ENCODE measurements at regions not wholly inside any gene's neighbourhood (a gene's known extent, or its start where the extent isn't known, plus 50 kb on each side); places are given as distances from the start of the nearest gene placed in this dataset.

- DNase-seq (ENCODE audit: low spot score) = no peak
Observed at GRCh38 chr1:239886266-239886665, 205.4 kb upstream of the FMN2 start.

DNA sequence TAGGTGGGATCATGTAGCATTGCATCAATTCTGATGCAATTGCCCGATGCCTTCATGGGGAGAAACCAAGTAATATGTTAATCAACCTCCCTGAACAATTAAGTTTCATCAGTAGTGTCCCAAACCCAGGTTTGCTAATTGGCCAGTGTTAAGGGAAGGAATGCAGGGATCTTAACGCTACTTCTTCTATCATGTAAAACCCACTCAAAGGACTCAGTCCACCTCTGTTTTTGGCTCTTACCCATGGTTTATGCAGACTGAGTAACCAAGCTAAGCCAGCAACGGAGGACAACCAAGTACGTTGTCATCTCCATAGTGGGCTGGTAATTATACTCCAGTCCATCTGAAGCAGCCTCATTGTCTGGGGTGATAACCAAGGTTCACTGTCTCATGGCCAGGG, 203.0 kb upstream of the FMN2 start:
- no peak for DNase-seq (ENCODE audit: low spot score)

DNA sequence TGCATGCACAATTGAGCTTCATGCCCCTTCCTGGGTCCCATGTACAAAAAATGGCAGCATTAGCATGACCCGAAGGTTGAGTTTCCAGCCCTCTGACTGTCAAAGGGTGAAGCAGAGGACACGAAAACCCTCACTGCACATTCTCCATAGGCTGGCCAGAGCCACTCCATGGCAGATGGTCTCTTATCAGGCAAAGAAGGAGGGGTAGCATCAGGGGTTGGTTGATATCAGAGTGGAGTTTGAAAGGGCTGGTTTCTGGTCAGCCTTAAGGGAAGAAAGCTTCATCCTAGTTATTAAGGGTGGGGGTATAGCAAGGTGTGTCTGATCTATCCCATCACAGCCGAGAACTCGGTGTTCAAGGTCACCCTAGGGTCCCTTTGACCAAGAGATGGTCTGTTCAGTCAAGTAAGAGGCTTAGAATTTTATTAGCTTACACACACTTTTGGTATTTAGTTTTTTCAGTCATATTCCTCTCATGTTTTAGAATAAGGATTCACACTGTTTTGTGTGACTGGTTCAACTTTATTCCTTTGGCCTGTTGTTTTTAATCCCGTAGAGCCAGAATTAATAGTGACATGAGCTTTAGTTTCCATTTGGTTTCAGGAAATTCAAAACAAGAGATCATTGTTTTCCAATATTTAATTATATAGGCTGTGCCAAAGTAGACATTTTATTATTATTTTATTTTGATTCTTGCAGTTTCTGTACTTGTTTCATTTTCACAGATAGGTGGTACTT, 199.9 kb upstream of the FMN2 start:
- no peak for DNase-seq (ENCODE audit: low spot score)

- no peak for DNase-seq (ENCODE audit: low spot score)
Observed at GRCh38 chr1:239892602-239893001, 199.1 kb upstream of the FMN2 start.

DNA sequence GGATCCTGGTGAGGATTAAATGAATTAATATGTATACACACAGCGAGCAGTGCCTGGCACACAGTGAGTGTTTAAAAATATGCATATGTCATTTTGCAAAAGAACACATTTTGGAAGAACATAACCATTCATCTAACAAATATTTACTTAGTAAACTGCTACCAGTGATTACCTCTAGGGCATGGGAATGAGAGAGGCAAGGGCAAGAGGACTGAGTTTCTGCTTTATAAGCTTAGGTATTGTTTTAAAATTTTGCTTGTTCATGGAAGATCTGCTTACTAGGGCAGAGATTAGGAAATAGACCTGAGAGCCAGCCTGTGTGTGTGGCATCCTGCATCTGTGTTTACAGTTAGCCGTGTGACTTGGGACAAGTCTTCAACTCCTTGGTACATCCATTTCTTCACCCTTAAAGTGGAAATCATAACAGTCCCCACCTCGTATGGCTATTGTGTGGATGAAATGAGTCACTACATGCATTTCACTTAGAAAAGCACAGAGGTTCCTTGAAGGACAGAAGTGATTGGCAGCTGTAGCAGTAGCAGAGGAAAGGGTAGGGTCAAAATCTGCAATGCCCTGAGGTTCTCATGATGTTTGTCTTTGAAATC, 198.5 kb upstream of the FMN2 start:
- no peak for DNase-seq (ENCODE audit: low spot score)

GRCh38 chr1:239896569-239896968, 195.1 kb upstream of the FMN2 start:
- no peak for DNase-seq (ENCODE audit: low spot score)

GRCh38 chr1:239896980-239897379, 194.7 kb upstream of the FMN2 start:
- DNase-seq (ENCODE audit: low spot score) = no peak

GRCh38 chr1:239897458-239897857, 194.2 kb upstream of the FMN2 start:
- DNase-seq (ENCODE audit: low spot score) = no peak

DNA sequence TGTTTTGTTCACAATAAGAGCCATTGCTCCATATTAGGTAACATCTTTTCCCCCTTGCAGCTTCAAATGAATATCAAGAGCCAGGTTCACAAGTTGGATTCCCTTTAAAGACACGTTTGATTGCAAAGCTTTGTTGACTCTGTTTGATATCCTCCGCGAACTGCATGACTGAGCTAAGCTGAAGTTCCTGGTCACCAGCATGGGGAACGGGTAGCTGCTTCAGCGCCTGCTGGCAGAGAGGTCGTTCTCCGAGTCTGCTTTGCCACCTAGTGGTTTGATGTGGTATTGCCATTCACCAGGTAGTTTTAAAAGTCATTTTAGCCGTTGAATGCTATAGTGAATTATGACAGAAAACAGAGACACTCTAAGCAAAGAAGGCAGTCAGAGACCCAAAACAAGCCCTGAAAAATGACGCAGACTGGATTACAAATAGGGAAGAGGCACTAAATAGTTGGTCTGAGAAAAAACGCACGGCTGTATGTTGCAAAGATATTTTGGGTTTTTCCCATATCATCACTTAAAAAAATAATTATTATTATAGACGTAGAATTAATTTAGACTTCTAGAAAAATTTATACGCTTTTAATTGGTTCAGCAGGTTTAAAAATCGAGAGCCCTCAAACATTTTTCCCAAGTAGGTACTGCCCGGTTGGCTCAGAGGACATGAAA, 193.5 kb upstream of the FMN2 start:
- DNase-seq (ENCODE audit: low spot score) = peak; percentile 80

DNA sequence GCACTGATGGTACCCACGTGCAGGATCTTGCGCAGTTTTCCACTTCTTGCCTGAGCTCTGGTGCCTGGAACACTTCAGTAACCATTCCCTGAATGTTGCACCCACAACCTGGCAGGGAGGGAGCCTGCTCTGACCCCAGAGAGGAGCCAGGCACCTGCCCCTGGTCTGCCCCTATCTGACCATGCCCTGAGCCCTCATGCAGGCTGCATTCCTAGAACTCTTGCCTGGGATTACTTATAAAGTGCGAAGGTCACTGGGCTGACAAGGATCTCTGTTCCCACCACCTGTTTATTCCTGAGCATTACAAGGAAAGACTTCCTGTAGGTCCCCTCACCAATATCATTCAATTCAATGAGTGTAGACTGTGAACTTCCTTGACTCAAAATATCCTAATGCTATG, 191.9 kb upstream of the FMN2 start:
- peak; percentile 33 for DNase-seq (ENCODE audit: low spot score)

- DNase-seq (ENCODE audit: low spot score) = no peak
Observed at GRCh38 chr1:239906394-239906793, 185.3 kb upstream of the FMN2 start.

- peak; percentile 20 for DNase-seq (ENCODE audit: low spot score)
Observed at GRCh38 chr1:239909898-239910297, 181.8 kb upstream of the FMN2 start.

DNA sequence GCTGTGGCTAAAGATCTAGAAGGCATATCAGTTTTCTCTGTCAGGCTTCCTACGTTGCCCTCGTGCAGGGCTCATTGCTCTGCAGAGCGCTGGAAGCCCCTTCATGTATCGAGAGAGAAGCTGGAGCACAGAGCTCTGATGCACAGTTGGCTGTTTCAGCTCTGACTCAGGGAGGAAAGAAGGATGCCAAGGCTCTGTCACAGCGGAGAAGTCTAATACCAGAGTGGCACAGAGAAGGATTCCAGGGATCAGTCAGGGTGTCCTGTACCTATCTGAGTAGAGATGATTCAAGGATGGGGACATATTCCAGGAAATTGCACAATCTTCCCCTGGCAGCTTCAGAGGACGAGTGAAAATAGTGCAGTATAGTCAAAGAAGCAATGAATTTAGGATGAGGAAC, 179.2 kb upstream of the FMN2 start:
- DNase-seq (ENCODE audit: low spot score) = no peak

DNA sequence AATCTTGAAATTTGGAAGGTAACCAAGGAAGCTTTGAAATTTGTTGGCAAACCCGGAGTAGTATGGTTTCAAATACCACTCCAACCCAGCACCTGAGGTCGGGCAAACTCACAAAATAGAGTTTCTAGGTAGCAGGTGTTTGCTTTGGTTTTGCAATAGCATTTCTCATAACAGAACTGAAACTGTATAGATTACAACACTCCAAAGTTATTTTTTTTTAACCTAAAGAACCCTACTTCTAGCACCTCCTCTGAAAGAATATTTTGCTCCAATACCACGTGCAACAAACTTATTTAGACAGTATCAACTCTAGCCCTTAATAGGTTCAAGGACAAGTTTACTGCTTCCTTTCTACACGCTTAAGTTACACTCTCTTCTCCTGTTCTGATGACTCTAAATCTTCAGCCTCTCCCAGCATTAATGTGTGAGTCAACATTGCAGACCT, 178.5 kb upstream of the FMN2 start:
- DNase-seq (ENCODE audit: low spot score) = no peak

GRCh38 chr1:239914751-239915231, 176.9 kb upstream of the FMN2 start:
- no peak for DNase-seq (ENCODE audit: low spot score)

DNA sequence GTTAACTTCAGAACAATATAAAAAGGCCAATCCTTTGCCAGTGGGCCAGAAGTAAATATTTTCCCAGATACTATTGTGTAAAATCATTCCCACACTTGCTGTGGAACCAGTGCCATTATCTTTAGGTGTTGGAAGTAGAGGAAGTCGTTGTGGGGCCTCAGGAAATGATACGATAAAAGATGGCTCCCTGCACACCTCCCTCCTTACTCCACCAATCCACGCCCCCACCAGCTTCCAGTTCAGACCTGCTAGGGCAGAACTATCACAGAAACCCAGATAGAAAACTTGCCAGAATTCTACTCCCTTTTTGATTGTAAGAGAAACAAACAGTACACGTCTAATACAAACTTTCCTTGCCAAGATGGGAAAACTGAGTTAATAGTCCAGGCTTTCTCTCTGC, 173.0 kb upstream of the FMN2 start:
- no peak for DNase-seq (ENCODE audit: low spot score)

DNA sequence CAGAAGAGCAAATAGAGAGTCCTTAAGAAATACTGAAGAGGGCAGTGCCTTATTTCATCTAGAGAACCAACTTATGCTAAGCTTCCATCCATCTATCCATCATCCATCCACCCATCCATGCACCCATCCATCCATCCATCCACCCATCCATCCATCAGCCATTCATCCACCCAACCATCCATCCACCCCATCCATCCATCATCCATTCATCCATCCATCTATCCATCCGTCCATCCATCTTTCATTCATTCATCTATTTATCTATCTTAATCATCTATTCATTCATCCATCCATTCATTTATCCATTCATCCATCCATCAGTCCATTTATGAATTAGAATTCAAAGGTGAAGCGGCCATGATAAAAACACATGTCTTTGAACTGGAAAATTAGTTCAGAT, 171.5 kb upstream of the FMN2 start:
- no peak for DNase-seq (ENCODE audit: low spot score)

- DNase-seq (ENCODE audit: low spot score) = no peak
Observed at GRCh38 chr1:239922778-239923522, 168.7 kb upstream of the FMN2 start.

DNA sequence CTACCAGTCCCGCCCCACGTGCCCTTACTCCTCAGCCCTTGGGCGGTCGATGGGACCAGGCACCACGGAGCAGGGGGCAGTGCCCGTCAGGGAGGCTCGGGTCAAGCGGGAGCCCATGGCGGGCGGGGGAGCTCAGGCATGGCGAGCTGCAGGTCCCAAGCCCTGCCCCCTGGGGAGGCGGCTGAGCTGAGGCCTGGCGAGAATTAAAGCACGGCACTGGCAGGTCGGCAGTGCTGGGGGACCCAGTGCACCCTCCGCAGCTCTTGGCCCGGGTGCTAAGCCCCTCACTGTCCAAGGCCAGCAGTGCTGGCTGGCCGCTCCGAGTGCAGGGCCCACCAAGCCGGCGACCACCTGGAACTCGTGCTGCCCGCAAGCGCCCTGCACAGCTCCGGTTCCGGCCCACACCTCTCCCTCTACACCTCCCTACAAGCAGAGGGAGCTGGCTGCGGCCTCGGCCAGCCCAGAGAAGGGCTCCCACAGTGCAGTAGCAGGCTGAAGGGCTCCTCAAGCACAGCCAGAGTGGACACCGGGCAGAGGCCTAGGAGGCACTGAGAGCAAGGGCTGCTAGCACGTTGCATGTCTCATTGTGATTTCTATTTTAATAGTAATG, 166.8 kb upstream of the FMN2 start:
- no peak for DNase-seq (ENCODE audit: low spot score)

DNA sequence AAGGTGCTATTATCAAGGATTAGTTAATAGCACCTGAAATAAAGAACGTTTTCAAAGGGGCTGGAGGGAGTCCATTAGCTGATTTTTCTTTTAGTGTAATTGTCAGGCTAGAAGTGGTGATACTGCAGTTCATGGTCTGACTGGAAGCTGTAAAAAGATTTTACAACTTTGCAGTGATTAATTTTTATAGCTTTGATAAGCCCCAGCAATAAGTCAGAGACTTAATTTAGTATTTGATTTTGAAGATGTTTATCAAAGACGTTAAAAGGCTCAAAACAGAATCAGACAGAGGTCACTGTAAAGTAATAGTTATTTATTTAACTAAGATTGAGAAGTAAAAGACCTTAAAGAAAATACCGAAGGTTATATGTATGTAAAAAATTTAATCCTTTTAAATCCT, 165.5 kb upstream of the FMN2 start:
- no peak for DNase-seq (ENCODE audit: low spot score)

- DNase-seq (ENCODE audit: low spot score) = no peak
Observed at GRCh38 chr1:239929317-239929716, 162.4 kb upstream of the FMN2 start.

DNA sequence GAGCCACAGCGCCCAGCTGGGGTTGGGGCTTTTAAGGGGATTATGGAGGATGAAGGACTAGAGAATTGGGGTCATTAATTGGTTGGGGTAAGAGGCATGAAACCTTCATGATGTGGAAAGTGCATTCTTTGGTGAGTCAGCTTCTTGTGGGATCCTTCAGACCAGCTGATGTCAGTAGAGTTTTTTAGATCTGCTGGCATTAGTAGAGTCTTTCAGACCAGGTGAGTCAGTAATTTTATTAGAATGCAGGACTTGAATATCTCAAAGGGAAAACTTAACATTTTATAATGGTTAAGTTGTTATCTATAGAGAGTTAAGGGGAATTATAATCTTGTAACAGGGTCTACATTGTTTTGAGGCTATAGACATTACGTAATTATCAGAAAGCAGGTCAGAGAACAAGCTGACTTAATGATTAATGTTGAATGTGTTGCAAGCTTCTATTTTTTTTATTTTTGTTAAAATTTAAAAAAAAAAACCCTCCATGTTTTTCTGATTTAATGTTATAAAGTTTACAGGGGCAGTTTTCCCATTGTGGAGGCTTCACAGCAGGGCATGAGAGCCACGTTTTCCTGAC, 160.9 kb upstream of the FMN2 start:
- no peak for DNase-seq (ENCODE audit: low spot score)

Data from HuH-7 (cell line).